MM.1S (cell line): ENCODE measurements at regions not wholly inside any gene's neighbourhood (a gene's known extent, or its start where the extent isn't known, plus 50 kb on each side); places are given as distances from the start of the nearest gene placed in this dataset.

ENCODE experiments used
- DNase-seq: peaks from one replicate; pipeline ENCODE4 v3.0.0-alpha.2; 2015
- H2AFZ ChIP-seq: fragments of 300-600 bp; sonication (generic); 2 replicates; pipeline ENCODE4 v1.6.0; 2016; ENCODE audit warnings: antibody characterized with exemption, low read length
- H3F3A ChIP-seq: fragments of 300-600 bp; sonication (generic); 2 replicates; pipeline ENCODE4 v1.6.1; 2016; ENCODE audit warnings: mild to moderate bottlenecking, antibody characterized with exemption, low read length, moderate library complexity, mixed read lengths; ENCODE audit not compliant: insufficient read depth
- H3K27ac ChIP-seq: fragments of 300-600 bp; sonication (generic); 2 replicates; pipeline ENCODE4 v1.5.1; 2016; ENCODE audit warnings: mild to moderate bottlenecking, low read length
- H3K27me3 ChIP-seq: fragments of 300-600 bp; sonication (generic); replicated peaks from 2 replicates; pipeline ENCODE4 v1.6.0; 2016; ENCODE audit warnings: low read length; ENCODE audit not compliant: insufficient read depth
- H3K36me3 ChIP-seq: fragments of 300-600 bp; sonication (generic); replicated peaks from 2 replicates; pipeline ENCODE4 v1.6.1; 2016; ENCODE audit warnings: mild to moderate bottlenecking, low read length, mixed read lengths; ENCODE audit not compliant: insufficient read depth
- H3K4me1 ChIP-seq: fragments of 300-600 bp; sonication (generic); 2 replicates; pipeline ENCODE4 v1.6.1; 2016; ENCODE audit warnings: low read length, mixed read lengths
- H3K4me2 ChIP-seq: fragments of 300-600 bp; sonication (generic); 2 replicates; pipeline ENCODE4 v1.6.0; 2016; ENCODE audit warnings: low read depth, low read length
- H3K4me3 ChIP-seq: fragments of 300-600 bp; sonication (generic); 2 replicates; pipeline ENCODE4 v1.5.1; 2016; ENCODE audit warnings: low read length, mixed read lengths
- H3K79me2 ChIP-seq: fragments of 300-600 bp; sonication (generic); 2 replicates; pipeline ENCODE4 v1.6.1; 2016; ENCODE audit warnings: mixed run types, low read length, mixed read lengths
- H3K9ac ChIP-seq: fragments of 300-600 bp; sonication (generic); 2 replicates; pipeline ENCODE4 v1.6.1; 2016; ENCODE audit warnings: low read length, mixed read lengths
- H3K9me2 ChIP-seq: fragments of 300-600 bp; sonication (generic); replicated peaks from 2 replicates; pipeline ENCODE4 v1.6.1; 2016; ENCODE audit warnings: mild to moderate bottlenecking, low read length, mixed read lengths; ENCODE audit not compliant: insufficient read depth
- H3K9me3 ChIP-seq: fragments of 300-600 bp; sonication (generic); replicated peaks from 2 replicates; pipeline ENCODE4 v1.6.1; 2016; ENCODE audit warnings: mild to moderate bottlenecking, low read length, mixed read lengths; ENCODE audit not compliant: insufficient read depth
- H4K20me1 ChIP-seq: fragments of 300-600 bp; sonication (generic); 2 replicates; pipeline ENCODE4 v1.6.1; 2016; ENCODE audit warnings: mild to moderate bottlenecking, low read length, moderate library complexity, mixed read lengths; ENCODE audit not compliant: insufficient read depth
- EZH2 ChIP-seq: fragments of 300-600 bp; sonication (generic); optimal IDR thresholded peaks from 2 replicates; pipeline ENCODE3; 2017; ENCODE audit warnings: low read depth, mild to moderate bottlenecking, antibody characterized with exemption, low read length, mixed read lengths
- EZH2phosphoT487 ChIP-seq: fragments of 300-600 bp; sonication (generic); IDR thresholded peaks from 2 replicates; pipeline ENCODE4 v1.6.1; 2018; ENCODE audit warnings: antibody characterized with exemption, low read length
- TF ChIP-seq, protein P1 (sequence below): fragments of 300-600 bp; sonication (generic); IDR thresholded peaks from 2 replicates; pipeline ENCODE4 v1.5.1; 2016; ENCODE audit warnings: antibody characterized with exemption, low read length, mixed read lengths

DNA sequence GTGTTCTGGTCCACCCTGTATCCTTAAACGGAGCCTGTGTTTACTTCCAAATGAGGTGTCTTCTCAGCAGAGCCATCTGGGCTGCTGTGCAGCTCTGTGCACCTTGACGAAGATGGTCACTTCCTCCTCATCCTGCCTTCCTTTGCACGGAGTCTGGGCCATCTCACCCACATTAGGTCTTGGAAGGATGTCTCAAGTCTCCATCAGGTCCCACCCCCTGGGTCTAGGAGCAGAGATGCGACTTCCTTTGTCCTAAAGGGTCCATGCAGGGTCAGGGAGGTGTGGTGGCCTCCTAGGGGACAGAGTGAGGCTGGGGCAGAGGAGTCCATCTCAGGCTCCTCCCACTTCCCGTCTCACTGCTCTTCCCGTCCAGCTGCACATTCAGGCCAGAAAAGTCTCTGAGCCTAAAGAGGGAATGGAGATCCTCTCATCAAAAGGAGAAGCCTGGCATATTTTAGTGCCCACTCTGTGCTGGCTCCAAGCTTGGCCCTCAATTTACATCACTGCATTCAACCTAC is 209.2 kb downstream of the MATN1 start:
- H4K20me1 ChIP-seq: no peaks in the 10 kb centered on the region
- DNase-seq: no peak

DNA sequence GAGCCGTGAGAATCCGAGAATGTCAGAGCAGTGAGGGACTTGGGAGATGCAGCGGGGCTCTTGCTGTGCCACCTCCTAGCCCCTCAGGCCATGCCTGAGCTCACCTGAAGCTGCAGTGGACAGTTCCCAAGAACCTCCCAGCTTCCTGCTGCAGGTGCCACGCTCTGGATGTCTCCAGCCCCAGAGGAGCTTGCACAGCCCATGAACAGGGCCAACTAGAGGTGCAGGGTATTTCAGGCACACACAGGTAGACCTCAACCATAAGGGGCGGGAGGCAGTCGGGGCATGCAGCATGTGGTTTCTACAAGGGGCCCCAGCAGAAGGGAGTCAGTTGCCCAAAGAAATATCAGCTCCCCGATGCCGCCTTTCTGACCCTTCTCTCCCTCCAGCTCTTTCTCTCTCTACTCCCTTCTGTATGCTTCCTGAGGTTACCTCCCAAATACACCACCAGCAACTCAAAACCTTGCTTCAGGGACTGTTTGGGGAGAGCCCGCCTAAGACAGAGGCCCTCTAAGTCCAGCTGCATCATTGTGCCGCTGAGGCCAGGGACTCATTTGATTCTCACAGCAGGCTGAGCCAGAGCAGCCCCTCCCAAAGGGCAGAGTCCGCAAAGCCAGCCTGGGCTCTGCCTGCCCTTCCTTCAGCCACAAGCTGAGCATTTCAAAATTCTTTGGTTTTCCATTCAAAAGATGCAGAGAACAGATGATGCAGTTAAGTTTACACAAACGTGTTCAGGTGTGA is 209.8 kb downstream of the MATN1 start:
- H2AFZ ChIP-seq: no peak overlapping the region
- no peak for DNase-seq
- H3K4me1 ChIP-seq: no peaks in the 10 kb centered on the region
- no peak for TF ChIP-seq EZH2
- no peak for TF ChIP-seq EZH2phosphoT487
- TF ChIP-seq, protein P1, sequence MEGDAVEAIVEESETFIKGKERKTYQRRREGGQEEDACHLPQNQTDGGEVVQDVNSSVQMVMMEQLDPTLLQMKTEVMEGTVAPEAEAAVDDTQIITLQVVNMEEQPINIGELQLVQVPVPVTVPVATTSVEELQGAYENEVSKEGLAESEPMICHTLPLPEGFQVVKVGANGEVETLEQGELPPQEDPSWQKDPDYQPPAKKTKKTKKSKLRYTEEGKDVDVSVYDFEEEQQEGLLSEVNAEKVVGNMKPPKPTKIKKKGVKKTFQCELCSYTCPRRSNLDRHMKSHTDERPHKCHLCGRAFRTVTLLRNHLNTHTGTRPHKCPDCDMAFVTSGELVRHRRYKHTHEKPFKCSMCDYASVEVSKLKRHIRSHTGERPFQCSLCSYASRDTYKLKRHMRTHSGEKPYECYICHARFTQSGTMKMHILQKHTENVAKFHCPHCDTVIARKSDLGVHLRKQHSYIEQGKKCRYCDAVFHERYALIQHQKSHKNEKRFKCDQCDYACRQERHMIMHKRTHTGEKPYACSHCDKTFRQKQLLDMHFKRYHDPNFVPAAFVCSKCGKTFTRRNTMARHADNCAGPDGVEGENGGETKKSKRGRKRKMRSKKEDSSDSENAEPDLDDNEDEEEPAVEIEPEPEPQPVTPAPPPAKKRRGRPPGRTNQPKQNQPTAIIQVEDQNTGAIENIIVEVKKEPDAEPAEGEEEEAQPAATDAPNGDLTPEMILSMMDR: no peak
- no peak overlapping the region for H3K4me3 ChIP-seq
- no peak overlapping the region for H3K4me2 ChIP-seq
- H3K36me3 ChIP-seq: no peaks in the 10 kb centered on the region
- no peaks in the 10 kb centered on the region for H3F3A ChIP-seq
- H3K27ac ChIP-seq: no peak overlapping the region
- H4K20me1 ChIP-seq: no peaks in the 10 kb centered on the region
- peaks cover 73% of the 10 kb centered on the region for H3K27me3 ChIP-seq
- H3K9ac ChIP-seq: no peak overlapping the region
- no peaks in the 10 kb centered on the region for H3K79me2 ChIP-seq
- H3K9me2 ChIP-seq: no peaks in the 10 kb centered on the region
- H3K9me3 ChIP-seq: no peaks in the 10 kb centered on the region

More for the DNA sequence above, 209.2 kb downstream of the MATN1 start:
- Histone ChIP-seq H3K27ac (no peak overlapping the region), H3K36me3 (no peaks in the 10 kb centered on the region), H3K9ac (no peak overlapping the region), H2AFZ (no peak overlapping the region), H3K9me3 (no peaks in the 10 kb centered on the region), H3K9me2 (no peaks in the 10 kb centered on the region), H3K79me2 (no peaks in the 10 kb centered on the region), H3K4me2 (no peak overlapping the region), H3K27me3 (peaks cover 69% of the 10 kb centered on the region), H3F3A (no peaks in the 10 kb centered on the region), H3K4me3 (no peak overlapping the region), H3K4me1 (no peaks in the 10 kb centered on the region)
- TF ChIP-seq EZH2: no peak
- TF ChIP-seq EZH2phosphoT487: no peak
- TF ChIP-seq, protein P1: no peak

DNA sequence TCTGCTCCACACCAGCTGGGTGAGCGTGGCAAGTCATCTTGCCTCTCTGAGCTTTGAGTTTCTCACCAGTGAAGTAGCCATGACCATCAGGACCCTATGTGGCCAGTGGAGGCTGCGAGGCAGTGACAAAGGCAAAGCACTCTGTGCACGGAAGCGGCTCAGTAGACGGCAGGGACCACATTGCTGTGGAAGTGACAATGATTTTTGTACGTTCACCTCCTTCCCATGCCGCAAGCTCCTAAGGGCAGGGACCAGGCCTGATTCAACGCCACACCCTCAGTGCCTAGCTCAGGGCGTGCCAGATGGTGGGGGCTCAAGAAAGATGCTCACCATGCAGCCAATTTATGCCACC is 210.5 kb downstream of the MATN1 start:
- no peaks in the 10 kb centered on the region for H3K79me2 ChIP-seq
- no peaks in the 10 kb centered on the region for H3K9me3 ChIP-seq
- H3K4me1 ChIP-seq: no peaks in the 10 kb centered on the region
- no peak for DNase-seq
- H3K9ac ChIP-seq: no peak overlapping the region
- TF ChIP-seq EZH2phosphoT487: no peak
- TF ChIP-seq, protein P1: no peak
- no peak for TF ChIP-seq EZH2
- no peaks in the 10 kb centered on the region for H4K20me1 ChIP-seq
- no peak overlapping the region for H3K27ac ChIP-seq
- H3K9me2 ChIP-seq: no peaks in the 10 kb centered on the region
- no peak overlapping the region for H3K4me2 ChIP-seq
- no peak overlapping the region for H2AFZ ChIP-seq
- H3K36me3 ChIP-seq: no peaks in the 10 kb centered on the region
- H3K27me3 ChIP-seq: peaks cover 77% of the 10 kb centered on the region
- H3F3A ChIP-seq: no peaks in the 10 kb centered on the region
- no peak overlapping the region for H3K4me3 ChIP-seq
